Stomach (tissue), 4 donors: ENCODE measurements at regions not wholly inside any gene's neighbourhood (a gene's known extent, or its start where the extent isn't known, plus 50 kb on each side); places are given as distances from the start of the nearest gene placed in this dataset.

ENCODE experiments used
- POLR2A ChIP-seq, 4 donors: fragments of 450-650 bp; IDR thresholded peaks; one replicate each; pipeline ENCODE4 v1.6.1; 2016; ENCODE audit warnings: antibody characterized with exemption in 4 of 4, control low read depth in 2 of 4, mild to moderate bottlenecking in 1 of 4, moderate library complexity in 1 of 4
- TF ChIP-seq, protein P1 (sequence below), 7 experiments: fragments of 450-650 bp in 4 of 7; fragments of 200-600 bp in 3 of 7; sonication (generic) in 3 of 7; IDR thresholded peaks; one replicate each; pipeline ENCODE4 v1.5.1; 2016 to 2019; ENCODE audit warnings: antibody characterized with exemption in 7 of 7, control low read depth in 2 of 7, mild to moderate bottlenecking in 1 of 7

GRCh38 chr13:73365681-73366080, 306.9 kb downstream of the KLF5 start:
- TF ChIP-seq, protein P1, sequence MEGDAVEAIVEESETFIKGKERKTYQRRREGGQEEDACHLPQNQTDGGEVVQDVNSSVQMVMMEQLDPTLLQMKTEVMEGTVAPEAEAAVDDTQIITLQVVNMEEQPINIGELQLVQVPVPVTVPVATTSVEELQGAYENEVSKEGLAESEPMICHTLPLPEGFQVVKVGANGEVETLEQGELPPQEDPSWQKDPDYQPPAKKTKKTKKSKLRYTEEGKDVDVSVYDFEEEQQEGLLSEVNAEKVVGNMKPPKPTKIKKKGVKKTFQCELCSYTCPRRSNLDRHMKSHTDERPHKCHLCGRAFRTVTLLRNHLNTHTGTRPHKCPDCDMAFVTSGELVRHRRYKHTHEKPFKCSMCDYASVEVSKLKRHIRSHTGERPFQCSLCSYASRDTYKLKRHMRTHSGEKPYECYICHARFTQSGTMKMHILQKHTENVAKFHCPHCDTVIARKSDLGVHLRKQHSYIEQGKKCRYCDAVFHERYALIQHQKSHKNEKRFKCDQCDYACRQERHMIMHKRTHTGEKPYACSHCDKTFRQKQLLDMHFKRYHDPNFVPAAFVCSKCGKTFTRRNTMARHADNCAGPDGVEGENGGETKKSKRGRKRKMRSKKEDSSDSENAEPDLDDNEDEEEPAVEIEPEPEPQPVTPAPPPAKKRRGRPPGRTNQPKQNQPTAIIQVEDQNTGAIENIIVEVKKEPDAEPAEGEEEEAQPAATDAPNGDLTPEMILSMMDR (IDR thresholded peaks at IDR 0.05) = no peak
- TF ChIP-seq POLR2A (IDR thresholded peaks at IDR 0.05) = no peak
